ENCODE measurements at regions not wholly inside any gene's neighbourhood (a gene's known extent, or its start where the extent isn't known, plus 50 kb on each side); places are given as distances from the start of the nearest gene placed in this dataset.

DNA sequence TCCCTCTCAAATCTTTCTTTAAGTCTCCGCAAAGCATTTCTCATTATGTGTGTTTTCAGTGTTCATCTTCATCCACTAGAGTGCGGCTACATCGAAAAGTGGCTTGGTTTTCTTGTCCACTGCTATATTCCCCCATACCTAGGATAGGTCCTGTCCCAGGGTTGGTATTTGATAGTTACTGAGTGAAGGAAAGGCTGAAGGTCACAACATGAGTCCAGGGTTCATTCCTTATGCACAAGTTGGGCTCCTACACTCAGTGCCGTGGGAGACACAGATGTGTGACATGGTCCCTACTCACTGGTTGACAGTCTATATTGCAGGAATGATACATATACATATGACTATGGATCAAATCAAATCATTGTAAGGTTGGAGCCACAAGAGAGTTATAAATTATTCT is 55.4 kb upstream of the RELL1 start:
- TF ChIP-seq, protein P1, sequence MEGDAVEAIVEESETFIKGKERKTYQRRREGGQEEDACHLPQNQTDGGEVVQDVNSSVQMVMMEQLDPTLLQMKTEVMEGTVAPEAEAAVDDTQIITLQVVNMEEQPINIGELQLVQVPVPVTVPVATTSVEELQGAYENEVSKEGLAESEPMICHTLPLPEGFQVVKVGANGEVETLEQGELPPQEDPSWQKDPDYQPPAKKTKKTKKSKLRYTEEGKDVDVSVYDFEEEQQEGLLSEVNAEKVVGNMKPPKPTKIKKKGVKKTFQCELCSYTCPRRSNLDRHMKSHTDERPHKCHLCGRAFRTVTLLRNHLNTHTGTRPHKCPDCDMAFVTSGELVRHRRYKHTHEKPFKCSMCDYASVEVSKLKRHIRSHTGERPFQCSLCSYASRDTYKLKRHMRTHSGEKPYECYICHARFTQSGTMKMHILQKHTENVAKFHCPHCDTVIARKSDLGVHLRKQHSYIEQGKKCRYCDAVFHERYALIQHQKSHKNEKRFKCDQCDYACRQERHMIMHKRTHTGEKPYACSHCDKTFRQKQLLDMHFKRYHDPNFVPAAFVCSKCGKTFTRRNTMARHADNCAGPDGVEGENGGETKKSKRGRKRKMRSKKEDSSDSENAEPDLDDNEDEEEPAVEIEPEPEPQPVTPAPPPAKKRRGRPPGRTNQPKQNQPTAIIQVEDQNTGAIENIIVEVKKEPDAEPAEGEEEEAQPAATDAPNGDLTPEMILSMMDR (IDR thresholded peaks at IDR 0.05 in 2 of 3, conservative IDR thresholded peaks at IDR 0.05 in 1 of 3; ENCODE audit: borderline replicate concordance in 1 of 3, insufficient read depth in 1 of 3, low read depth in 2 of 3, low read length in 2 of 3), result no peak
- TF ChIP-seq SRF (IDR thresholded peaks at IDR 0.05; ENCODE audit: low read depth), result no peak
- TF ChIP-seq MAX (IDR thresholded peaks at IDR 0.05), result no peak
- no peak for TF ChIP-seq ZNF274 (IDR thresholded peaks at IDR 0.05; ENCODE audit: low read depth, low read length)
- no peak for TF ChIP-seq YY1 (IDR thresholded peaks at IDR 0.05; ENCODE audit: extremely low read depth, insufficient replicate concordance, low read depth, low read length)
- TF ChIP-seq POLR2A (IDR thresholded peaks at IDR 0.05; ENCODE audit: borderline replicate concordance, extremely low read depth, insufficient read depth, insufficient read length), result no peak
